HG03139 (cell line): ENCODE measurements at regions not wholly inside any gene's neighbourhood (a gene's known extent, or its start where the extent isn't known, plus 50 kb on each side); places are given as distances from the start of the nearest gene placed in this dataset.
"Not testable (repeated sequence)": the region's sequence is repeated elsewhere in the genome, so short reads cannot be mapped to it uniquely, and the experiment has no call there.

Experiments used
- ATAC-seq: cut with Tn5 transposase; IDR thresholded peaks from one replicate; pipeline ENCODE4 v1.9.1; 2021; ENCODE audit not compliant: unreplicated experiment

DNA sequence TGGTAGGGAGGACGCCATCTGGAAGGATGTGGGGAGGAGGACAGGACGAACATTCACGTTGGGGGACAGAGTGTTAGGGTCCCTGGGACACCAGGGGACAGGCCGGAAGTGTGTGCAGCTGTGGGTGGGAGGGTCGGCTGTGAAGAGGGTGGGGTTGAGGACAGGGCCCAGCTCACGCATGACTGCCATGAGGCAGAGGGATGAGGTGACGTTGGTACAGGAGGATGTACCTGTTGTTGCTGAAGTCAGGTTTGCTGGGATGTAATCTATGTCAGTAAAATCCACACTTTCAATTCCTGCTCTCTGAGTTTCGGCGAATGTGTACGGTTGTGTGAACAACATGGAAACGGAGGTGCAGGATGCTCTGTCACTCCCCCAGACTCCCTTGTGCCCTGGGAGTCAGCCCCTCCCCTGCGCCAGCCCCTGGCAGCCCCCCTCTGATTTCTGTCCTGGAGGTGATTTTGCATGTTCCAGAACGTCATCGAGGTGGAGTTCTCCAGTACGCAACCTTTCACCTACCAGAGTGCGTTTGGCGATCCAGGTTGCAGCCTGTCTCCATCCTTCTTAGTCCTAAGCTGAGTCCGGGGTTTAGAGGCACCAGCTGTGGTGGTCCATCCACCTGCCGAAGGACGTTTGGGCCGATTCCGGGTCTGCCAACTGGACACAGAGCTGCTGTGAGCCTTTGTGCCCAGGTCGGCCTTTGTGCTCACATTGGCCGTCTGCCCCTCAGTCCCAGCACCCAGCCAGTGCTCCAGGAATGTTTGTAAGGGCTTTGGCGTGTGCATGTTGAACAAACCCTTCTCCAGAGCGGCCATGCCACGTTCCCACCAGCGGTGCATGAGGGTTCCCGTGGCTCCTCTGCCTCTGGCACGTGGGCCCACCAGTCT lies 203.2 kb downstream of the NPIPB11 start:
- not testable (repeated sequence) for ATAC-seq

DNA sequence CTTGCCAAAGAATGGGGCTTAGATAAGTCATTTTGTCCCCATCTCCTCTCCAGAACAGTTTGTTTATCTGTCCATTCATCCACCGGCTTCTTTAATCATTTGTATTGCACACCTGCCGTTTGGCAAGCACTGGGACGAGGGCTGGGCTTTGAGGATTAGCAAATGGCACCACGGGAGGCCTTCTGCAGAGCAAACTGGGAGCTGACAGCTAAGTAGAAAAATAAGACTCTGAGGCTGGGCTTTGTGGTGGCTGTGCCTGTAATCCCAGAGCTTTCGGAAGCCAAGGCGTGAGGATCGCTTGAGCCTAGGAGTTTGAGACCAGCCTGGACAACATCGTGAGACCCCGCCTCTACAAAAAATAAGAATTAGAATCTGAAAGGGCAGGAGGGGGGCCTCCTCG lies 203.9 kb downstream of the NPIPB11 start:
- ATAC-seq, result not testable (repeated sequence)

DNA sequence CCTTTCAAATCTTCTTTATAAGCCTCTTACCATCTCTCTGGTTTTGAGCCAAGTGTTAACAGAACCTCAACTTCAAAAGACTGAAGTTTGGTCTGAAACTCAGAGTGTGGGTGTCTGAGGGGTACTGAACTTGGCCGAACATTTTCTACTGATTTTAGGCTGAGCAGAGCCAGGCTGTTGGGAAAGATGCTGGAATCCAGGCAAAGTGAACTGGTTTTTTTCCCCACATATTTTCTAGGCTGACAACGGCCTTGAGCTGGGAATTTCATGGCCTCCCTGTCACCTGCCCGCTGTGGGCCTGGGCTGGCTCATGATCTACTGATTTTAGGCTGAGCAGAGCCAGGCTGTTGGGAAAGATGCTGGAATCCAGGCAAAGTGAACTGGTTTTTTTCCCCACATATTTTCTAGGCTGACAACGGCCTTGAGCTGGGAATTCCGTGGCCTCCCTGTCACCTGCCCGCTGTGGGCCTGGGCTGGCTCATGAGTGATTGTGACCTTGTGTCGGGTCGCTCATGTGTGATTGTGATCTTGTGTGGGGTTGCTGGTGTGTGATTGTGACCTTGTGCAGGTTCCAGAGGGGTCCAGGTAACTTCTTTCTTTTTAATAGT lies 204.4 kb downstream of the NPIPB11 start:
- ATAC-seq, result not testable (repeated sequence)

DNA sequence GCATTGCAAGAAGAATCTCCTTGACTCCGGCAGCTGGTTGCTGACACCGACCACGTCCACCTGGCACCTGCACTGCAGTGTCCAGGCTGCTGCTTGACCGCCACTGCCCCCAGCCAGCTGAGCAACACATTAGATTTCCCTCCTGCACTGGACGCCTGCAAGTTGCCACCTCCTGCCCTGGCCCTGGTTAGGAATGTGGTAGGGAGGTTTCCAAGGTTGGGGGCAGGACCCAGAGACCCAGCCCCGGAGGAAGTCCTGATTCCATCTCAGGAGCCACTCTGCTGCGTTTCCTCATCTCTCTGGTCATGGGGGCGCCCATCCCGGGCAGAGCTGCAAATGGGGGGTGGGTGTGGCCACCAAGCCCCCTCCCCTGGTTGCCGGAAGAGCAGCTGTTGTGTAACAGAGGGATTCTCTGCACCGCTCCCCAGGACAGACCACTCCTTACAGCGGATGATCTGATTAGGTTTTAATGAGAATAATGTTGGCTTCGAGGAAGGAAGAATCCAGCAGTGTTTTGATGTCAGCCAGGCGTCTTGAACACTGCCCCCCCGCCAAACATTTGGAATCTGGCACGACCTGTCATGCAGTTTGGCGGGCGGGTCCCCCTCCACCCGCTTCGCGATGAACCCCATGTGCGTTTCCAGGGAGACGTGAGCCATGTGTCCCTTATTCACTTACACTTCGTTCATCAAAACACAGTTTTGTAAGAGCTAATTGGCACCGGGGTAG lies 205.1 kb downstream of the NPIPB11 start:
- not testable (repeated sequence) for ATAC-seq

DNA sequence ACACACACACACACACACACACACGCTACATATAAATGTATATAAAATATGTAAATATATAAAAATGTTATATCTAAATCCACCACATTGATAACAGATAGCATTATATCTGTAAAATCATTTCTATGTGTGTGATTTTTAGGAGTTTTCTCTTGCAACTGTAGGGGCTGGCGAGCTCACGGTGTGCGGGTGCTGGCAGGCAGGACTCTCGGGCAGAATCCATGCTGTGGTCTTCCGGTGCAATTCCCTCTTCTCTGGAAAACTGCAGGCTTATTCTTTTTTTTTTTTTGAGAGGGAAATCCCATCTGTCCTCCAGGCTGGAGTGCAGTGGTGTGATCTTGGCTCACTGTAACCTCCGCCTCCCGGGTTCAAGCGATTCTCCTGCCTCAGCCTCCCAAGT lies 205.8 kb downstream of the NPIPB11 start:
- not testable (repeated sequence) for ATAC-seq

GRCh38 chr16:29200135-29200601 lies 206.3 kb downstream of the NPIPB11 start:
- not testable (repeated sequence) for ATAC-seq

DNA sequence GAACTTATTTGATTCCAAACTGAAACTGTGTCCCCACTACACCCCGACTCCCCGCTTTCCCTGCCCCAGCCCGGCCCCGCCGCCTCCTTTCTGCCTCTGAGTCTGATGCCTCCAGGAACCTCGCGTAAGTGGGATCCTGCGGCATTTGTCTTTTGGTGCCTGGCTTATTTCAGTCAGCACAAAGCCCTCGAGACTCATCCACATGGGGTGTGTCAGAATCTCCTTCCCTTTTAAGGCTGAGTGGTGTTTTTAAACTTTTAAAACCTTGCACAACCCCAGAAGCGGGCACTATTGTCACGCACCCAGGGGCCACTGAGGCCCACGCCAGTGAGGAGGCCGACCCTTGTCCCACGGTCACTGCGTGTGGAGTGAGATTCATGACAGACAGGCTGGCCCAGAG lies 206.9 kb downstream of the NPIPB11 start:
- not testable (repeated sequence) for ATAC-seq

- ATAC-seq, result no peak
Measured at GRCh38 chr16:29198731-29199521, 207.6 kb downstream of the NPIPB11 start.

DNA sequence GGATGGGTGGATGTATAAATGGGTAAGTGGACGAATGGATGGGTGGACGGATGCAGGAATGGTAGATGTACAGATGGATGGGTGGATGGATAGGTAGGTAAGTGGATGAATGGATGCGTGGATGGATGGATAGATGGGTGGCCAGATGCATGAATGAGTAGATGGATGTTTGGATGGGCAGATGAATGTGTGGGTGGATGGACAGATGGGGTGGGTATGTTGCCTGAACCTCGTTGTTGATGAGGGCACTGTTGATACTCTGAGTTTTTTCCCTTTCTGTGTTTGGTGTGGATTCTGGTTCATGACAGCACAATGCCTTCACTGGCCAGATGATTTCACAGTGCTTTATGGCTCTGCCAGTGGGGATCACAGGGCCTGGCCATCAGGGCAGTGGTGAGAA lies 208.3 kb downstream of the NPIPB11 start:
- no peak for ATAC-seq

DNA sequence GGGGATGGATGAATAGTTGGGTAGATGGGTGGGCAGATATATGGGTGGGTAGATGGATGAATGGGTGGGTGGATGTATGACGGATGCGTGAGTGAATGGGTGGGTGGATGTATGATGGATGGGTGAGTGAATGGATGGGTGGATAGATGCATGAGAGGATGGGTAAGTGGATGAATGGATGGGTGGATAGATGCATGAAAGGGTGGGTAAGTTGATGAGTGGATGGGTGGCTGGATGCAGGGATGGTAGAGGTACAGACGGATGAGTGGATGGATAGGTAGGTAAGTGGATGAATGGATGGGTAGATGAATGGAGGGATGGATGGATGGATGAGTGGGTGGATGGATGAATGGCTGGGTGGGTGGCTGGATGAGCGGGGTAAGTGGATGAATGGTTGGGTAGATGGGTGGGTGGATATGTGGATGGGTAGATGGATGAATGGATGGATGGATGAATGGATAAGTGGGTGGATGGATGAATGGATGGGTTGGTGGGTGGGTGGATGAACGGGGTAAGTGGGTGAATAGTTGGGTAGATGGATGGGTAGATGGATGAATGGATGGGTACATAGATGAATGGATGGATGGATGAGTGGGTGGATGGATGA lies 208.9 kb downstream of the NPIPB11 start:
- ATAC-seq, result not testable (repeated sequence)

DNA sequence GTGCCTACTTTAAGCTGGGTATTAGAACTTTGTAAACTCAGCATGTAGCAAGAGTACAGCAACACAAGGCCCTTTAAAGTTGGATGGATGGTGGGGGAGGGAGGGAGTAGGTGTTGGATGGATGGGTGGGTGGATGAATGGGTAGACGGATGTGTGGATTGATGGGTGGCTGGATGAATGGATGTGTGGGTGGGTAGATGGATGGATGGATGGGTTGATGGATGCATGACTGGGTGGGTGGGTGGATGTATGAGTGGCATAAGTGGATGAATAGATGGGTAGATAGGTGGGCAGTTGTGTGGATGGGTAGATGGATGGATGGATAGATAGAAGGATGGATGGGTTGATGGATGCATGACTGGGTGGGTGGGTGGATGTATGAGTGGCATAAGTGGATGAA lies 209.8 kb downstream of the NPIPB11 start:
- not testable (repeated sequence) for ATAC-seq

DNA sequence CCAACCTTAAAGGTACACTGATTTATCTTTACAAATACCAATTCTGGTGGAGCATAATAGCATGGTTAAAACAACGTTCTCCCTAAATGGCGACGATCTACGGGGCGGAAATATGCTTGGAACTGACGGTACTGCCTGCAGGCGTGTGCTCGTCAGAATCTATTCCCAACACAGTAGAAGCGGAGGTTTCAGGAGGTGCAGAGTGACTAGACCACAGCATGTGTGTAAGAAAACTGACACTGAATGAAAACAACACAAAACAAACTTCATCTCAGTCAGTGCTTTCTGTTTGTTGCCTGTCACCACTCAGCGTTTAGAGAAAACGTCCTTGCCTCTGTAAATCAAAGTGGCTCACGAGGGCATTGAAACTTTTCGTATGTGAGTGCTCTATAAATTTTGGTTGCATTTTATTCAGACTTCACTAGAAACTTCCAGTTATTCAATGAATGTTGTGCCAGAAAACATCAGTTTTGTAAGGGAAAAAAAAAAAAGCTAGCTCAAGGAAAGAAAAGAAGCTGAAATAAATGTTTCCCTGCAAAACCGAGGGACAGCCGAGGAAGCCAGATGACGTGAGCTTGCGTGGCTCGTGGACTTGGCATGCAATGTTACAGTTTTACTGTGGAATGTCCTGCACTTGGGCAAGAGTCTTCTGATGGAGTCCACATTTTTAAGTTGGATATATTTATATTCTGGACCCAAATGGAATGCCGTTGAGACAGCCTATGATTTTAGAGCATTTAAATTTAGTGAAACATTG lies 210.4 kb downstream of the LAT start:
- ATAC-seq, result not testable (repeated sequence)

GRCh38 chr16:29194185-29194844 lies 209.5 kb downstream of the LAT start:
- not testable (repeated sequence) for ATAC-seq

- not testable (repeated sequence) for ATAC-seq
Measured at GRCh38 chr16:29193634-29194033, 208.8 kb downstream of the LAT start.

GRCh38 chr16:29193248-29193574 lies 208.4 kb downstream of the LAT start:
- ATAC-seq, result not testable (repeated sequence)

- no peak for ATAC-seq
Measured at GRCh38 chr16:29192329-29193247, 207.7 kb downstream of the LAT start.

DNA sequence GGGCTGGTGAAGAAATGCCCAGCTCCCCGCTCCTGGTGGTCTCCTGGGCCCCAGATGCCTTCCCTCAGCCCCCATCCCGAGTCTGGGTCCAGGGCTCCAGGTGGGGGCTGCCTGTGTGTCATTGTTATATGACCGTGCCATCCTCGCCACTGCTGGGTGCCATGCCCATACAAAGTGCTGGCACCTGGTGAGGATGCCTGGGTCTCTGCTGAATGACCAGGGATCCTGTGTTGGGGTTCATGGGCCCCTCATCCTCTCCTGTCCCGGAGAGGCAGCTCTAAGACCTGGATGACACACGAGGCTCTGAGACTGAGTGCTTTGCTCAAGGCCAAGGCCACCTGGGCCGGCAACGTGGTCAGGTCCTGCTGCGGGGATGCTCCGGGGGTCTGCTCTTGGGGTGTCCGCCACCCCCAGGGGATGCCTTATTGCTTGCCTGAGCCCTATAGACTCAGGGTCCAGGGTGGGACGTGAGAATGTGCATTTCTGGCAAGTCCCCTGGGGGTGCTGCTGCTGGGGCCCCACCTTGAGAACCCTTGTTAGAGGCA lies 206.9 kb downstream of the LAT start:
- not testable (repeated sequence) for ATAC-seq
